ENCODE measurements at regions not wholly inside any gene's neighbourhood (a gene's known extent, or its start where the extent isn't known, plus 50 kb on each side); places are given as distances from the start of the nearest gene placed in this dataset.

GRCh38 chr2:6111781-6112261, 419.6 kb downstream of the SOX11 start:
- TF ChIP-seq EZH2 (IDR thresholded peaks at IDR 0.05; ENCODE audit: borderline replicate concordance, insufficient read depth, low read depth, low read length, poor library complexity, severe bottlenecking): no peak
- TF ChIP-seq CTCF (IDR thresholded peaks at IDR 0.05): no peak
- POLR2A ChIA-PET: no interaction called here
- no peaks in the 10 kb centered on the region for H4K20me1 ChIP-seq (ENCODE audit: control insufficient read depth, insufficient read depth, low read length, poor library complexity, severe bottlenecking)

GRCh38 chr2:6113786-6114185, 421.6 kb downstream of the SOX11 start:
- TF ChIP-seq EZH2 (IDR thresholded peaks at IDR 0.05; ENCODE audit: borderline replicate concordance, insufficient read depth, low read depth, low read length, poor library complexity, severe bottlenecking) (no peak), CTCF (IDR thresholded peaks at IDR 0.05) (no peak)
- Mint-ChIP-seq H3K4me1 (no peaks in the 10 kb centered on the region), H3K27ac (no peak overlapping the region), H3K9me3 (ENCODE audit: insufficient read depth) (no peaks in the 10 kb centered on the region), H3K27me3 (no peaks in the 10 kb centered on the region), H3K4me3 (no peak overlapping the region)
- Histone ChIP-seq H2AFZ (ENCODE audit: insufficient read depth, low read depth, low read length, poor library complexity, severe bottlenecking) (no peak overlapping the region), H3K4me1 (ENCODE audit: control insufficient read depth in 2 of 2, insufficient read depth in 2 of 2, low read length in 2 of 2) (no peaks in the 10 kb centered on the region), H3K79me2 (ENCODE audit: control insufficient read depth, insufficient read depth, low read length) (no peaks in the 10 kb centered on the region), H3K4me2 (replicated peaks; ENCODE audit: low read depth, low read length, poor library complexity, severe bottlenecking) (no peak overlapping the region), H4K20me1 (ENCODE audit: control insufficient read depth, insufficient read depth, low read length, poor library complexity, severe bottlenecking) (no peaks in the 10 kb centered on the region), H3K9ac (ENCODE audit: low read length) (no peak overlapping the region), H3K9me3 (ENCODE audit: control extremely low read depth in 1 of 3, control insufficient read depth in 2 of 3, insufficient read depth in 1 of 3, low read length in 2 of 3) (peaks cover 0 to 1% (median 0%) of the 10 kb centered on the region in 3 donors), H3K36me3 (replicated peaks in 1 of 2; ENCODE audit: control extremely low read depth in 1 of 2, control insufficient read depth in 1 of 2, extremely low read depth in 1 of 2, insufficient read depth in 2 of 2, low read length in 1 of 2) (no peaks in the 10 kb centered on the region), H3K4me3 (ENCODE audit: control extremely low read depth in 1 of 5, extremely low read depth in 1 of 5, insufficient read depth in 1 of 5, low read depth in 2 of 5, low read length in 4 of 5) (no peak overlapping the region), H3K27me3 (replicated peaks in 1 of 4; ENCODE audit: control extremely low read depth in 1 of 4, control insufficient read depth in 3 of 4, insufficient read depth in 4 of 4, low read length in 3 of 4) (no peaks in the 10 kb centered on the region), H3K27ac (ENCODE audit: low read length in 2 of 2) (no peak overlapping the region)
- intact Hi-C loops (cut with micrococcal nuclease): no loop called here
- ATAC-seq (ENCODE audit: low read depth): no peak
- WGBS (ENCODE audit: insufficient coverage): no CpG with 5 or more reads among the region's 4 CpGs
- POLR2A ChIA-PET: no interaction called here
- CTCF ChIA-PET: no interaction called here
- DNase-seq: no peak

More at GRCh38 chr2:6111781-6112261, 419.6 kb downstream of the SOX11 start:
- H3K9me3 Mint-ChIP-seq (ENCODE audit: insufficient read depth): no peaks in the 10 kb centered on the region
- H3K4me3 Mint-ChIP-seq: no peak overlapping the region
- Histone ChIP-seq H3K9ac (ENCODE audit: low read length) (no peak overlapping the region), H3K79me2 (ENCODE audit: control insufficient read depth, insufficient read depth, low read length) (no peaks in the 10 kb centered on the region), H3K4me2 (replicated peaks; ENCODE audit: low read depth, low read length, poor library complexity, severe bottlenecking) (no peak overlapping the region), H3K27me3 (replicated peaks in 1 of 4; ENCODE audit: control extremely low read depth in 1 of 4, control insufficient read depth in 3 of 4, insufficient read depth in 4 of 4, low read length in 3 of 4) (no peaks in the 10 kb centered on the region), H2AFZ (ENCODE audit: insufficient read depth, low read depth, low read length, poor library complexity, severe bottlenecking) (no peak overlapping the region), H3K27ac (ENCODE audit: low read length in 2 of 2) (no peak overlapping the region), H3K4me1 (ENCODE audit: control insufficient read depth in 2 of 2, insufficient read depth in 2 of 2, low read length in 2 of 2) (no peaks in the 10 kb centered on the region), H3K36me3 (replicated peaks in 1 of 2; ENCODE audit: control extremely low read depth in 1 of 2, control insufficient read depth in 1 of 2, extremely low read depth in 1 of 2, insufficient read depth in 2 of 2, low read length in 1 of 2) (no peaks in the 10 kb centered on the region), H3K4me3 (ENCODE audit: control extremely low read depth in 1 of 5, extremely low read depth in 1 of 5, insufficient read depth in 1 of 5, low read depth in 2 of 5, low read length in 4 of 5) (no peak overlapping the region), H3K9me3 (ENCODE audit: control extremely low read depth in 1 of 3, control insufficient read depth in 2 of 3, insufficient read depth in 1 of 3, low read length in 2 of 3) (peaks cover 0 to 1% (median 0%) of the 10 kb centered on the region in 3 donors)
- DNase-seq (no peak), ATAC-seq (ENCODE audit: low read depth) (no peak)
- no peaks in the 10 kb centered on the region for H3K4me1 Mint-ChIP-seq
- no peaks in the 10 kb centered on the region for H3K27me3 Mint-ChIP-seq
- CTCF ChIA-PET: no interaction called here
- WGBS (ENCODE audit: insufficient coverage): no CpG with 5 or more reads among the region's 2 CpGs
- no peak overlapping the region for H3K27ac Mint-ChIP-seq
- intact Hi-C loops (cut with micrococcal nuclease): no loop called here

Measured in B cell (primary cell).